HCT116 (cell line): ENCODE measurements at regions not wholly inside any gene's neighbourhood (a gene's known extent, or its start where the extent isn't known, plus 50 kb on each side); places are given as distances from the start of the nearest gene placed in this dataset.

Experiments used
- ATAC-seq: fragments of 200-7000 bp; cut with Tn5 transposase; 2 replicates; pipeline ENCODE4 v1.9.1; 2020; ENCODE audit warnings: mild to moderate bottlenecking, moderate library complexity
- BruUV-seq: library from RNA; stranded (reverse); fragments of 400-500 nt; replicated peaks from 2 replicates; lab custom pipeline; 2021; lab: Mats Ljungman, UMichigan
- CTCF ChIA-PET: fragments of 300-600 bp; sonication (Branson Sonifier 250); formaldehyde crosslinking; loops from one replicate; lab custom pipeline; 2021; ENCODE audit warnings: antibody characterized with exemption; lab: Charles Lee
- POLR2A ChIA-PET: fragments of 300-600, 350-600 bp; sonication (Branson Sonifier 250); formaldehyde crosslinking; loops from one replicate; lab custom pipeline; 2021; ENCODE audit warnings: antibody characterized with exemption; lab: Charles Lee
- RAD21 ChIA-PET, 2 experiments: fragments of 300-600 bp; sonication (Branson Sonifier 250); formaldehyde crosslinking; loops; one replicate each; lab custom pipeline; 2023; ENCODE audit warnings: low total read pairs in 2 of 2; ENCODE audit not compliant: uncharacterized antibody in 2 of 2, unreplicated experiment in 2 of 2, low non-redundant PET in 1 of 2; lab: Charles Lee
- DNase-seq: peaks from one replicate; pipeline ENCODE4 v3.0.0-alpha.2; 2010; ENCODE audit warnings: low read depth, low spot score
- H2AFZ ChIP-seq: fragments of 200-600 bp; shearing (Covaris generic), sonication (generic); 2 replicates; pipeline ENCODE4 v1.6.1; 2017; ENCODE audit warnings: low read depth, mixed run types, mixed read lengths, antibody characterized with exemption, low read length; ENCODE audit not compliant: poor library complexity, severe bottlenecking
- H3K27ac ChIP-seq: 2 replicates; pipeline ENCODE4 v1.5.1; 2012; ENCODE audit warnings: low read depth, low read length
- H3K27me3 ChIP-seq: fragments of 200-600 bp; sonication (generic); 2 replicates; pipeline ENCODE4 v1.6.1; 2016; ENCODE audit warnings: mixed run types, low read length, mixed read lengths; ENCODE audit not compliant: insufficient read depth
- H3K36me3 ChIP-seq, 2 experiments: fragments of 200-500 bp in 1 of 2; fragments of 200-600 bp in 1 of 2; sonication (Bioruptor generic) in 1 of 2; sonication (generic) in 1 of 2; 2 replicates each; pipeline versions ENCODE4 v1.5.1 to v1.6.1; 2014 to 2016; ENCODE audit warnings: low read length in 2 of 2, inconsistent platforms in 1 of 2, mixed read lengths in 1 of 2, mixed run types in 1 of 2; ENCODE audit not compliant: insufficient read depth in 2 of 2, control insufficient read depth in 1 of 2
- H3K4me1 ChIP-seq, 2 experiments: fragments of 200-600 bp in 1 of 2; sonication (generic) in 1 of 2; 2 replicates each; pipeline versions ENCODE4 v1.5.1 to v1.6.1; 2012 to 2017; ENCODE audit warnings: low read length in 2 of 2, inconsistent platforms in 1 of 2, mild to moderate bottlenecking in 1 of 2, mixed read lengths in 1 of 2, mixed run types in 1 of 2, moderate library complexity in 1 of 2; ENCODE audit not compliant: insufficient read depth in 2 of 2, control insufficient read depth in 1 of 2
- H3K4me2 ChIP-seq: fragments of 200-600 bp; sonication (generic); 2 replicates; pipeline ENCODE4 v1.6.1; 2017; ENCODE audit warnings: mixed run types, low read length, mixed read lengths
- H3K4me3 ChIP-seq, 2 experiments: fragments of 200-600 bp in 1 of 2; sonication (generic) in 1 of 2; replicated peaks in 1 of 2; 2 replicates each; pipeline ENCODE4 v1.5.1; 2011 to 2016; ENCODE audit warnings: low read length in 2 of 2, control low read depth in 1 of 2, low read depth in 1 of 2, mild to moderate bottlenecking in 1 of 2, mixed read lengths in 1 of 2, mixed run types in 1 of 2
- H3K79me2 ChIP-seq: fragments of 200-600 bp; sonication (generic); 2 replicates; pipeline ENCODE4 v1.6.1; 2017; ENCODE audit warnings: mild to moderate bottlenecking, mixed run types, low read length, moderate library complexity, mixed read lengths; ENCODE audit not compliant: insufficient read depth
- H3K9ac ChIP-seq: fragments of 200-600 bp; sonication (generic); 2 replicates; pipeline ENCODE4 v1.6.1; 2016; ENCODE audit warnings: low read length, mixed read lengths
- H3K9me2 ChIP-seq: fragments of 200-600 bp; sonication (generic), shearing (Covaris generic); 2 replicates; pipeline ENCODE4 v1.6.1; 2017; ENCODE audit warnings: mixed run types, mild to moderate bottlenecking, moderate library complexity; ENCODE audit not compliant: insufficient read depth
- H3K9me3 ChIP-seq, 2 experiments: fragments of 200-500 bp in 1 of 2; fragments of 200-600 bp in 1 of 2; sonication (Bioruptor generic) in 1 of 2; sonication (generic) in 1 of 2; 2 replicates each; pipeline ENCODE4 v1.6.1; 2014 to 2017; ENCODE audit warnings: low read length in 2 of 2, mixed read lengths in 2 of 2, inconsistent platforms in 1 of 2, low read depth in 1 of 2, mild to moderate bottlenecking in 1 of 2, mixed run types in 1 of 2, moderate library complexity in 1 of 2; ENCODE audit not compliant: control insufficient read depth in 1 of 2, insufficient read depth in 1 of 2
- H4K20me1 ChIP-seq: fragments of 200-600 bp; sonication (generic), shearing (Covaris generic); 2 replicates; pipeline ENCODE4 v1.6.1; 2017; ENCODE audit warnings: mixed run types, mild to moderate bottlenecking, moderate library complexity; ENCODE audit not compliant: insufficient read depth
- CBX3 ChIP-seq: IDR thresholded peaks from 2 replicates; pipeline ENCODE4 v1.6.1; 2012; ENCODE audit warnings: low read depth
- EZH2phosphoT487 ChIP-seq: fragments of 200-600 bp; IDR thresholded peaks from 2 replicates; pipeline ENCODE4 v1.6.1; 2018; ENCODE audit warnings: antibody characterized with exemption, borderline replicate concordance
- FOSL1 ChIP-seq: IDR thresholded peaks from 2 replicates; pipeline ENCODE4 v1.6.1; 2012; ENCODE audit warnings: low read depth
- JUND ChIP-seq: IDR thresholded peaks from 2 replicates; pipeline ENCODE4 v1.6.1; 2012
- POLR2A ChIP-seq: IDR thresholded peaks from 2 replicates; pipeline ENCODE4 v1.7.0; 2011; ENCODE audit warnings: borderline replicate concordance; ENCODE audit not compliant: insufficient read depth, insufficient read length; ENCODE audit errors: extremely low read depth
- POLR2AphosphoS5 ChIP-seq: IDR thresholded peaks from 2 replicates; pipeline ENCODE4 v1.6.1; 2011; ENCODE audit warnings: mild to moderate bottlenecking, low read depth, low read length, moderate library complexity
- RAD21 ChIP-seq: IDR thresholded peaks from 2 replicates; pipeline ENCODE4 v1.6.1; 2012; ENCODE audit warnings: low read depth, mild to moderate bottlenecking
- SIN3A ChIP-seq: IDR thresholded peaks from 2 replicates; pipeline ENCODE4 v1.6.1; 2012; ENCODE audit warnings: low read depth
- SP1 ChIP-seq: IDR thresholded peaks from 2 replicates; pipeline ENCODE4 v1.6.1; 2012; ENCODE audit warnings: low read depth
- YY1 ChIP-seq: IDR thresholded peaks from 2 replicates; pipeline ENCODE4 v1.6.1; 2011; ENCODE audit warnings: low read length, low read depth, moderate library complexity, mild to moderate bottlenecking; ENCODE audit not compliant: insufficient replicate concordance; ENCODE audit errors: extremely low read depth
- ZFX ChIP-seq: fragments of 450-650 bp; IDR thresholded peaks from 2 replicates; pipeline ENCODE4 v1.6.1; 2017
- ZNF274 ChIP-seq: fragments of 200-500 bp; sonication (Bioruptor generic); IDR thresholded peaks from 2 replicates; pipeline ENCODE4 v1.6.1; 2014; ENCODE audit warnings: mild to moderate bottlenecking, low read depth, low read length, inconsistent platforms
- intact Hi-C: fragments of 100-400 bp; cut with micrococcal nuclease; formaldehyde crosslinking; loops from 2 replicates; pipeline ENCODE4 v1.10.0; 2022
- TF ChIP-seq, protein P1 (sequence below): IDR thresholded peaks from 2 replicates; pipeline ENCODE4 v1.6.1; 2011; ENCODE audit warnings: mild to moderate bottlenecking, low read length, moderate library complexity; ENCODE audit not compliant: insufficient replicate concordance; ENCODE audit errors: extremely low read depth
- TF ChIP-seq, protein P2 (sequence below), 3 experiments: fragments of 200-600 bp in 1 of 3; sonication (generic) in 1 of 3; IDR thresholded peaks in 2 of 3; conservative IDR thresholded peaks in 1 of 3; 2 replicates each; pipeline ENCODE4 v1.5.1; 2012 to 2017; ENCODE audit warnings: low read depth in 2 of 3, low read length in 2 of 3, antibody characterized with exemption in 1 of 3, borderline replicate concordance in 1 of 3, control low read depth in 1 of 3, mild to moderate bottlenecking in 1 of 3, mixed read lengths in 1 of 3, mixed run types in 1 of 3, moderate library complexity in 1 of 3; ENCODE audit not compliant: insufficient read depth in 1 of 3

DNA sequence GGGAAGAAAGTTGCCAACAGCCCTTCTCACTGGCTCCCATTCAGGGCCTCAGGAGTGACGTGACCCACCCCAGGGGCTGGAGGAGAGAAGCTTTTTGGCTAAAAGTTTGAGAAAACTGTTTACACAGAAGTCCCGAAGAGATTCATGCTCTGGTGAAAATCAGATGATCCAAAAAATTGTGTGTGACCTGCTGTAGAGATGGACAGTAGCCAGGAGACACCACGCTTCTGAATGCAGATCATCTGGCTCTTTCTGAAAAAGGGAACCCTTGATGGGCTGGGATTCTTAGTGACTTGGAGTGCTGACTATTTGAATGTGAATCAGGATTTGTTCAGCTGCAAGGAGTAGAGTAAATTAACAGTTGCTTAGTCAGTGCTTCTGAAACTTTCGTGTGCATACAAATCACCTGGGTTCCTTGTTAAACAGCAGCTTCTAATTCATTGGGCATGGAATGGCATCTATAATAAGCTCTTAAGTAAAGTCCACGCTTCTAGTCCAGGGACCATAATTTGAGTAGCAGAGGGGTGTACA is 265.1 kb downstream of the PREX1 start:
- ChIA-PET POLR2A (interaction anchor here (1.5 kb wide), 1 partner anchor 16 kb away, joined by 3 read pairs; no protein-coding TSS in a partner anchor), RAD21 (interaction anchor here in 1 of 2 experiments (1.4 kb wide), 1 partner anchor 58 kb away, joined by 3 read pairs; no protein-coding TSS in a partner anchor), CTCF (no interaction called here)
- ATAC-seq (no peak), DNase-seq (no peak)
- H3K9ac ChIP-seq, result no peak overlapping the region
- intact Hi-C loops, result no loop called here
- no peaks in the 10 kb centered on the region for H3K36me3 ChIP-seq
- H3K4me1 ChIP-seq, result no peaks in the 10 kb centered on the region
- no peaks in the 10 kb centered on the region for H4K20me1 ChIP-seq
- no peaks in the 10 kb centered on the region for H3K27me3 ChIP-seq
- H3K79me2 ChIP-seq, result no peaks in the 10 kb centered on the region
- H3K9me3 ChIP-seq, result no peaks in the 10 kb centered on the region
- BruUV-seq, result no TSS peak
- no peak overlapping the region for H3K4me3 ChIP-seq
- H3K27ac ChIP-seq, result no peak overlapping the region
- H3K9me2 ChIP-seq, result no peaks in the 10 kb centered on the region
- no peak overlapping the region for H3K4me2 ChIP-seq
- H2AFZ ChIP-seq, result no peak overlapping the region
- no peak for TF ChIP-seq YY1
- no peak for TF ChIP-seq FOSL1
- TF ChIP-seq SIN3A, result no peak
- TF ChIP-seq CBX3, result no peak
- TF ChIP-seq POLR2A, result no peak
- no peak for TF ChIP-seq EZH2phosphoT487
- TF ChIP-seq POLR2AphosphoS5, result no peak
- TF ChIP-seq RAD21, result no peak
- TF ChIP-seq SP1, result no peak
- TF ChIP-seq, protein P1, sequence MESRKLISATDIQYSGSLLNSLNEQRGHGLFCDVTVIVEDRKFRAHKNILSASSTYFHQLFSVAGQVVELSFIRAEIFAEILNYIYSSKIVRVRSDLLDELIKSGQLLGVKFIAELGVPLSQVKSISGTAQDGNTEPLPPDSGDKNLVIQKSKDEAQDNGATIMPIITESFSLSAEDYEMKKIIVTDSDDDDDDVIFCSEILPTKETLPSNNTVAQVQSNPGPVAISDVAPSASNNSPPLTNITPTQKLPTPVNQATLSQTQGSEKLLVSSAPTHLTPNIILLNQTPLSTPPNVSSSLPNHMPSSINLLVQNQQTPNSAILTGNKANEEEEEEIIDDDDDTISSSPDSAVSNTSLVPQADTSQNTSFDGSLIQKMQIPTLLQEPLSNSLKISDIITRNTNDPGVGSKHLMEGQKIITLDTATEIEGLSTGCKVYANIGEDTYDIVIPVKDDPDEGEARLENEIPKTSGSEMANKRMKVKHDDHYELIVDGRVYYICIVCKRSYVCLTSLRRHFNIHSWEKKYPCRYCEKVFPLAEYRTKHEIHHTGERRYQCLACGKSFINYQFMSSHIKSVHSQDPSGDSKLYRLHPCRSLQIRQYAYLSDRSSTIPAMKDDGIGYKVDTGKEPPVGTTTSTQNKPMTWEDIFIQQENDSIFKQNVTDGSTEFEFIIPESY, result no peak
- TF ChIP-seq JUND, result no peak
- TF ChIP-seq, protein P2, sequence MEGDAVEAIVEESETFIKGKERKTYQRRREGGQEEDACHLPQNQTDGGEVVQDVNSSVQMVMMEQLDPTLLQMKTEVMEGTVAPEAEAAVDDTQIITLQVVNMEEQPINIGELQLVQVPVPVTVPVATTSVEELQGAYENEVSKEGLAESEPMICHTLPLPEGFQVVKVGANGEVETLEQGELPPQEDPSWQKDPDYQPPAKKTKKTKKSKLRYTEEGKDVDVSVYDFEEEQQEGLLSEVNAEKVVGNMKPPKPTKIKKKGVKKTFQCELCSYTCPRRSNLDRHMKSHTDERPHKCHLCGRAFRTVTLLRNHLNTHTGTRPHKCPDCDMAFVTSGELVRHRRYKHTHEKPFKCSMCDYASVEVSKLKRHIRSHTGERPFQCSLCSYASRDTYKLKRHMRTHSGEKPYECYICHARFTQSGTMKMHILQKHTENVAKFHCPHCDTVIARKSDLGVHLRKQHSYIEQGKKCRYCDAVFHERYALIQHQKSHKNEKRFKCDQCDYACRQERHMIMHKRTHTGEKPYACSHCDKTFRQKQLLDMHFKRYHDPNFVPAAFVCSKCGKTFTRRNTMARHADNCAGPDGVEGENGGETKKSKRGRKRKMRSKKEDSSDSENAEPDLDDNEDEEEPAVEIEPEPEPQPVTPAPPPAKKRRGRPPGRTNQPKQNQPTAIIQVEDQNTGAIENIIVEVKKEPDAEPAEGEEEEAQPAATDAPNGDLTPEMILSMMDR (IDR thresholded peaks at IDR 0.05 in 2 of 3, conservative IDR thresholded peaks at IDR 0.05 in 1 of 3; ENCODE audit: borderline replicate concordance in 1 of 3, insufficient read depth in 1 of 3, low read depth in 2 of 3, low read length in 2 of 3), result no peak
- TF ChIP-seq ZNF274, result no peak
- TF ChIP-seq ZFX, result no peak
